ENCODE measurements at regions not wholly inside any gene's neighbourhood (a gene's known extent, or its start where the extent isn't known, plus 50 kb on each side); places are given as distances from the start of the nearest gene placed in this dataset.
"Not testable (repeated sequence)": the region's sequence is repeated elsewhere in the genome, so short reads cannot be mapped to it uniquely, and the experiment has no call there.

DNA sequence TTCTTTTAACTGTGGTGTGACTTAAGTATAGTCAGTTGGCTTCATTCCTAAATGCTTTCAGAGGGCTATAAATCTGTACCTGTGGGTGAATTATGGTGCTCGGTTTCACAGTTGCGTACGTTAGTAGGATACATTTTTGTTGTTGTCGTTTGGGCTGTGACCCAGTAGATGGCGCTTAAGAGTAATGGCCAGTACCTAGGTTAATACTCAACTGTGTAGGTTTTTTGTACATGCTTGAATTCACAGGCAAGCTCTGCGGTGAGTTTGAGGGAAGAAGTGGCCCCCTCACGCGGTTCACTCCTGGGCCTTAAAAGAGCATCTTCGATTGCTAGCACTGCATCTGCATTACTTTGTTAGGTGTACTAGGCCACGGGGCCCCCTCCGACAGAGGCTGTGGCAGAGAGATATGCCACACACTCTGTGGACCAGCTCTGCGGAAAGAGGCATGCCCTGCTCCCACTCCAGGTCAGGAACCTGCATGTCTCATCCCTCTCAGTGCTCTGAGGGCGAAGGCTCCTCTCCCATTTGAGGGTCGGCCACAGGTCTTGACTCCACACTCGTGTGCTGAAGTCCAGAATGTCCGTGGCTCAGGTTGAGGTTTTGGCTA, 224.6 kb upstream of the TBL1Y start:
- H3K36me3 Mint-ChIP-seq (ENCODE audit: low read depth); H3K4me3 Mint-ChIP-seq; H3K4me1 ChIP-seq (ENCODE audit: control insufficient read depth, insufficient read depth, low read length); H3K27ac Mint-ChIP-seq; H3K4me3 ChIP-seq (ENCODE audit: low read length); H3K9me3 ChIP-seq (ENCODE audit: control insufficient read depth, low read length); DNase-seq; H3K27me3 Mint-ChIP-seq (ENCODE audit: insufficient read depth); H3K27ac ChIP-seq (ENCODE audit: low read depth, low read length); H3K4me1 Mint-ChIP-seq; H3K27me3 ChIP-seq (ENCODE audit: control insufficient read depth, insufficient read depth, low read length, poor library complexity, severe bottlenecking); H3K36me3 ChIP-seq (ENCODE audit: control insufficient read depth, insufficient read depth, low read length); H3K9me3 Mint-ChIP-seq; H3K9ac ChIP-seq (ENCODE audit: extremely low read depth, low read length, poor library complexity, severe bottlenecking): not testable (repeated sequence)
- no CpG with 5 or more reads among the region's 16 CpGs for WGBS, 2 experiments (ENCODE audit: insufficient coverage in 1 of 2, insufficient read length in 1 of 2)

GRCh38 chrY:6701558-6702161, 208.8 kb upstream of the TBL1Y start:
- H3K4me1 ChIP-seq (ENCODE audit: control insufficient read depth, insufficient read depth, low read length); H3K27ac Mint-ChIP-seq; H3K36me3 Mint-ChIP-seq (ENCODE audit: low read depth); H3K27me3 ChIP-seq (ENCODE audit: control insufficient read depth, insufficient read depth, low read length, poor library complexity, severe bottlenecking); H3K27me3 Mint-ChIP-seq (ENCODE audit: insufficient read depth); DNase-seq; H3K9me3 ChIP-seq (ENCODE audit: control insufficient read depth, low read length); H3K9ac ChIP-seq (ENCODE audit: extremely low read depth, low read length, poor library complexity, severe bottlenecking); H3K4me1 Mint-ChIP-seq; H3K9me3 Mint-ChIP-seq; H3K4me3 Mint-ChIP-seq; H3K27ac ChIP-seq (ENCODE audit: low read depth, low read length); H3K36me3 ChIP-seq (ENCODE audit: control insufficient read depth, insufficient read depth, low read length); H3K4me3 ChIP-seq (ENCODE audit: low read length): not testable (repeated sequence)
- WGBS, 2 experiments (ENCODE audit: insufficient coverage in 1 of 2, insufficient read length in 1 of 2) = no CpG with 5 or more reads among the region's 16 CpGs

DNA sequence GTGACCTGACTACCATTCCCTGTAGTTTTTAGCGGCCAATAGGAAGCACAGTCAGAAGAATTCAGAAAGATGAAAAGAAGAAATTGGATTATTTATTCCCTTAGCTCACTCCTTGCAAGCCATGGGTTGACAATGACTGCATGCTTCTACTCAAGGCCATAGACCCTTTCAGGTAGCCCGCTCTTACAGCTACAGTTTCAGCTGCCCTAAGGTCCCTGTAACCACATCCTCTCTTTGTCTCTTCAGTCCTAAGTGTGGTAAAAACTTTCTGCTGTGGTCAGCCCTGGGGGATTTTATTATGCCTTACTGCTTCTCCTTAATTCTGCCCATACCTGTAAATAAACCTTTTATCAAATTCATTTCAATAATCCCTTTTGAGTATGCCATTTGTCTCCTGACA, 189.1 kb upstream of the TBL1Y start:
- not testable (repeated sequence) for H3K36me3 ChIP-seq (ENCODE audit: control insufficient read depth, insufficient read depth, low read length); H3K27me3 ChIP-seq (ENCODE audit: control insufficient read depth, insufficient read depth, low read length, poor library complexity, severe bottlenecking); H3K4me3 ChIP-seq (ENCODE audit: low read length); H3K27me3 Mint-ChIP-seq (ENCODE audit: insufficient read depth); DNase-seq; H3K27ac ChIP-seq (ENCODE audit: low read depth, low read length); H3K36me3 Mint-ChIP-seq (ENCODE audit: low read depth); H3K9ac ChIP-seq (ENCODE audit: extremely low read depth, low read length, poor library complexity, severe bottlenecking); H3K27ac Mint-ChIP-seq; H3K4me1 Mint-ChIP-seq; H3K9me3 ChIP-seq (ENCODE audit: control insufficient read depth, low read length); H3K4me1 ChIP-seq (ENCODE audit: control insufficient read depth, insufficient read depth, low read length); H3K4me3 Mint-ChIP-seq; H3K9me3 Mint-ChIP-seq
- 92% methylated on average over 1 of the region's 2 CpGs; no CpG with 5 or more reads in 1 of the 2 experiments for WGBS, 2 experiments (ENCODE audit: insufficient coverage in 1 of 2, insufficient read length in 1 of 2)

DNA sequence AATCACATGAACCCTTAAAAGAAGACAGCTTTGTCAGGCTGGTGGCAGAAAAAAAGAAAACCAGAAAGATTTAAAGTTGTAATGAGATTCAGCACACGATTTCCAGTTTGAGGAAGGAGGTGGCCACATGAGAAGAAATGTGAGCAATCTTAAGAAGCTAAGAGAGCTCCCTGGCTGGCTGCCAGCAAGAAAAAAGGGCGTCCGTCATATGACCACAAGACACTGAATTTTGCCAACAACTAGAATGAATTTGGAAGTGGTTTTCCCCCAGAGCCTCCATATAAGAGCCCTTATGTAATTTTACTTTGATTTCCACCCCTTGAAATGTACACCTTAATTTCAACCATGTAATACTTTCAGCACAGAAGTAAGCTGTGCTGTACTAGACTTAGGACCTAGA, 163.3 kb upstream of the TBL1Y start:
- not testable (repeated sequence) for H3K27me3 Mint-ChIP-seq (ENCODE audit: insufficient read depth); H3K4me3 ChIP-seq (ENCODE audit: low read length); DNase-seq; H3K27me3 ChIP-seq (ENCODE audit: control insufficient read depth, insufficient read depth, low read length, poor library complexity, severe bottlenecking); H3K27ac ChIP-seq (ENCODE audit: low read depth, low read length); H3K36me3 ChIP-seq (ENCODE audit: control insufficient read depth, insufficient read depth, low read length); H3K4me1 Mint-ChIP-seq; H3K36me3 Mint-ChIP-seq (ENCODE audit: low read depth); H3K9ac ChIP-seq (ENCODE audit: extremely low read depth, low read length, poor library complexity, severe bottlenecking); H3K9me3 ChIP-seq (ENCODE audit: control insufficient read depth, low read length); H3K27ac Mint-ChIP-seq; H3K4me3 Mint-ChIP-seq; H3K9me3 Mint-ChIP-seq; H3K4me1 ChIP-seq (ENCODE audit: control insufficient read depth, insufficient read depth, low read length)
- 76% methylated on average over 1 of the region's 3 CpGs; no CpG with 5 or more reads in 1 of the 2 experiments for WGBS, 2 experiments (ENCODE audit: insufficient coverage in 1 of 2, insufficient read length in 1 of 2)

GRCh38 chrY:6782334-6782733, 128.2 kb upstream of the TBL1Y start:
- H3K36me3 Mint-ChIP-seq (ENCODE audit: low read depth) = no peaks in the 10 kb centered on the region
- no peaks in the 10 kb centered on the region for H3K9me3 Mint-ChIP-seq
- no peaks in the 10 kb centered on the region for H3K4me1 ChIP-seq (ENCODE audit: control insufficient read depth, insufficient read depth, low read length)
- H3K9me3 ChIP-seq (ENCODE audit: control insufficient read depth, low read length) = peaks cover 15% of the 10 kb centered on the region
- H3K4me3 ChIP-seq (ENCODE audit: low read length) = no peak overlapping the region
- H3K36me3 ChIP-seq (ENCODE audit: control insufficient read depth, insufficient read depth, low read length) = no peaks in the 10 kb centered on the region
- peak overlapping the region; percentile 32 for H3K27ac ChIP-seq (ENCODE audit: low read depth, low read length)
- H3K4me3 Mint-ChIP-seq = no peak overlapping the region
- H3K27ac Mint-ChIP-seq = no peak overlapping the region
- 78% methylated on average over 1 of the region's 2 CpGs; no CpG with 5 or more reads in 1 of the 2 experiments for WGBS, 2 experiments (ENCODE audit: insufficient coverage in 1 of 2, insufficient read length in 1 of 2)
- TF ChIP-seq, protein P1, sequence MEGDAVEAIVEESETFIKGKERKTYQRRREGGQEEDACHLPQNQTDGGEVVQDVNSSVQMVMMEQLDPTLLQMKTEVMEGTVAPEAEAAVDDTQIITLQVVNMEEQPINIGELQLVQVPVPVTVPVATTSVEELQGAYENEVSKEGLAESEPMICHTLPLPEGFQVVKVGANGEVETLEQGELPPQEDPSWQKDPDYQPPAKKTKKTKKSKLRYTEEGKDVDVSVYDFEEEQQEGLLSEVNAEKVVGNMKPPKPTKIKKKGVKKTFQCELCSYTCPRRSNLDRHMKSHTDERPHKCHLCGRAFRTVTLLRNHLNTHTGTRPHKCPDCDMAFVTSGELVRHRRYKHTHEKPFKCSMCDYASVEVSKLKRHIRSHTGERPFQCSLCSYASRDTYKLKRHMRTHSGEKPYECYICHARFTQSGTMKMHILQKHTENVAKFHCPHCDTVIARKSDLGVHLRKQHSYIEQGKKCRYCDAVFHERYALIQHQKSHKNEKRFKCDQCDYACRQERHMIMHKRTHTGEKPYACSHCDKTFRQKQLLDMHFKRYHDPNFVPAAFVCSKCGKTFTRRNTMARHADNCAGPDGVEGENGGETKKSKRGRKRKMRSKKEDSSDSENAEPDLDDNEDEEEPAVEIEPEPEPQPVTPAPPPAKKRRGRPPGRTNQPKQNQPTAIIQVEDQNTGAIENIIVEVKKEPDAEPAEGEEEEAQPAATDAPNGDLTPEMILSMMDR (conservative IDR thresholded peaks at IDR 0.05) = no peak
- H3K27me3 Mint-ChIP-seq (ENCODE audit: insufficient read depth) = no peaks in the 10 kb centered on the region
- DNase-seq = no peak
- H3K9ac ChIP-seq (ENCODE audit: extremely low read depth, low read length, poor library complexity, severe bottlenecking) = no peak overlapping the region
- no peaks in the 10 kb centered on the region for H3K4me1 Mint-ChIP-seq
- H3K27me3 ChIP-seq (ENCODE audit: control insufficient read depth, insufficient read depth, low read length, poor library complexity, severe bottlenecking) = no peaks in the 10 kb centered on the region
